Immature natural killer cell (primary cell): ENCODE measurements at regions not wholly inside any gene's neighbourhood (a gene's known extent, or its start where the extent isn't known, plus 50 kb on each side); places are given as distances from the start of the nearest gene placed in this dataset.

ENCODE experiments used
- DNase-seq, 3 donors: peaks; one replicate each; pipeline ENCODE4 v3.0.0; 2022; ENCODE audit warnings: mixed read lengths in 1 of 3
- H3K27ac Mint-ChIP-seq, 6 donors: one replicate each; pipeline ENCODE4 v1.8.0; 2020; ENCODE audit warnings: mixed read lengths in 6 of 6, mild to moderate bottlenecking in 5 of 6, inconsistent platforms in 4 of 6, moderate library complexity in 3 of 6
- H3K27me3 Mint-ChIP-seq, 3 donors: one replicate each; pipeline ENCODE4 v1.8.0; 2020 to 2021; ENCODE audit warnings: low read depth in 3 of 3, mild to moderate bottlenecking in 3 of 3, mixed read lengths in 3 of 3, moderate library complexity in 3 of 3, inconsistent platforms in 1 of 3
- H3K36me3 Mint-ChIP-seq, 3 donors: one replicate each; pipeline ENCODE4 v1.8.0; 2020; ENCODE audit warnings: mixed read lengths in 3 of 3, inconsistent platforms in 2 of 3, mild to moderate bottlenecking in 2 of 3
- H3K4me1 Mint-ChIP-seq, 2 donors: one replicate each; pipeline ENCODE4 v1.8.0; 2020; ENCODE audit warnings: inconsistent platforms in 2 of 2, mild to moderate bottlenecking in 2 of 2, mixed read lengths in 2 of 2, moderate library complexity in 1 of 2
- H3K4me3 Mint-ChIP-seq, 5 donors: one replicate each; pipeline ENCODE4 v1.8.0; 2020; ENCODE audit warnings: mild to moderate bottlenecking in 5 of 5, mixed read lengths in 5 of 5, inconsistent platforms in 3 of 5, moderate library complexity in 3 of 5
- H3K9me3 Mint-ChIP-seq, 6 donors: one replicate each; pipeline ENCODE4 v1.8.0; 2020; ENCODE audit warnings: mild to moderate bottlenecking in 6 of 6, mixed read lengths in 6 of 6, inconsistent platforms in 4 of 6, moderate library complexity in 3 of 6

DNA sequence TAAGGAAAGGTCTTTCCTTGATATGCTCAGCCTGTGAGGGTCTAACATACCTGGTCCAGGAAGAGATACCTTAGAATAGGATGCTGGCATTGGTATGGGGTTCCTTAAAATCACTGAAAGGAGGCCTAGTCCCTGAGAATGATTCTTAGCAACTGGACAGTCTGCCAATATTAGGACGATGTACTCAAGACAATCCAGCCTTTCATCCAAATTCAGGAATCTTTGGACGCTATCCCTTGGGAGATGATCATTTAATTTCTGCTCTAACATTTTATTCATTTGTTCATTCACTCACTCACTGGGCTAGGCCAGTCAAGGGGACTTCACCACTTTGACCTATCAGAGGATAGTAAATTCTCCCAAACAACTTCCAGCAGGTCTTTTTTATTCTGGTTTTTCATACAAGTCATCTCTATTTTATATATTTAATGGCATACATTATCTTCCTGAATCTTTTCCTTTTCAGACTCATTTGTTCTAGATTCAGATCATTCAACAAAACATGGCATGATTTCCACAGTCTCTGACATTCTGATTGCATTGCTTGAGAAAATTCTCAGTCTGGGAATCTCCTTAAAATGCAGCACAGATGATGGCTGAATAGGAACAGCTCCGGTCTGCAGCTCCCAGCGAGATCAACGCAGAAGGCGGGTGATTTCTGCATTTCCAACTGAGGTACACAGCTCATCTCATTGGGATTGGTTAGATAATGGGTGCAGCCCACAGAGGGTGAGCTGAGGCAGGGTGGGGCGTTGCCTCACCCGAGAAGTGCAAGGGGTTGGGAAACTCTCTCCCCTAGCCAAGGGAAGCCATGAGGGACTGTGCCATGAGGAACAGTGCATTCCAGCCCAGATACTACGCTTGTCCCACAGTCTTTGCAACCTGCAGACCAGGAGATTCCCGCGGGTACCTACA, 118.0 kb upstream of the PRICKLE1 start:
- Mint-ChIP-seq H3K9me3 (peaks cover 0 to 19% (median 6%) of the 10 kb centered on the region in 6 donors), H3K27ac (no peak overlapping the region), H3K36me3 (no peaks in the 10 kb centered on the region), H3K4me3 (no peak overlapping the region), H3K4me1 (no peaks in the 10 kb centered on the region), H3K27me3 (peaks cover 0 to 4% (median 0%) of the 10 kb centered on the region in 3 donors)
- no peak for DNase-seq

DNA sequence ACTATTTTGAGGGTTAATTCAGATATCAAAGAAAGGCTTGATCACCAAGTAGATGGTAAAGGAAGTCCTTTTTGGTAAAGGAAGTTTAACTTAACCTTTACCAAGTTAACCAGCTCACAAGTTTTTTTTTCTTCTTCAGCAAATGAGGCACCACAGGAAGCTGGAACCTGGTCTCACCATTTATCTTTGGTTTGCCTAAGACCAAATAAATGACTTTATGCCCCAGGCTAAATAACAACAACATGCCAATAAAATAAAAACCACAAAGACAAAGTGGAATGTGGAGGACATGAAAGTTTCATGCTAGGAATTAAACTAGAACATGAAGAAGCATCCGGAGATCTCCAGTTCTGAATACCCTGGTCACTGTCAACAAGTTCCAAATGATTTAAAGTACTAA, 116.8 kb upstream of the PRICKLE1 start:
- DNase-seq = no peak
- Mint-ChIP-seq H3K4me3 (no peak overlapping the region), H3K27ac (no peak overlapping the region), H3K9me3 (peaks cover 0 to 17% (median 5%) of the 10 kb centered on the region in 6 donors), H3K36me3 (no peaks in the 10 kb centered on the region), H3K27me3 (peaks cover 0 to 4% (median 0%) of the 10 kb centered on the region in 3 donors), H3K4me1 (no peaks in the 10 kb centered on the region)

DNA sequence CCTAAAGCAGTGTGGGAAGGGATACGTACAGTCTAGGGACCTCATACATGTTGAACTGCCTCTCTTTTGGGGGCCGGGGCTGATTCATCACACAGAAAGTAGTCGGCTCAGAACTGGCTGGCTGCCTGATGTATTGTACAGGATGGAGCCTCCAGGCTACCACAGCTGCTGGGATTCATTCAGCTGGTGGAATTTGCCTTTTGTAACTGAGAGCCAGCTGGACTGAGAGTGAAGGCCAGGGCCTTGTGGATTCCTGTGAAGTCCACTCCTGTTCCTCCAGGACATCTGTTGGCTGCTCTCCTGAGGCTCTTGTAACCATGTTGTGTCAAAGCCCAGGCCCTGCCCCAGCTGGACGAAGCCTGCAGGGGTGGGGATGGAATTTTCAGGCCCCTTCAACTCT, 116.3 kb upstream of the PRICKLE1 start:
- Mint-ChIP-seq H3K27ac (no peak overlapping the region), H3K4me1 (no peaks in the 10 kb centered on the region), H3K4me3 (no peak overlapping the region), H3K27me3 (peaks cover 0 to 2% (median 0%) of the 10 kb centered on the region in 3 donors), H3K9me3 (peaks cover 0 to 13% (median 4%) of the 10 kb centered on the region in 6 donors), H3K36me3 (no peaks in the 10 kb centered on the region)
- DNase-seq = no peak

DNA sequence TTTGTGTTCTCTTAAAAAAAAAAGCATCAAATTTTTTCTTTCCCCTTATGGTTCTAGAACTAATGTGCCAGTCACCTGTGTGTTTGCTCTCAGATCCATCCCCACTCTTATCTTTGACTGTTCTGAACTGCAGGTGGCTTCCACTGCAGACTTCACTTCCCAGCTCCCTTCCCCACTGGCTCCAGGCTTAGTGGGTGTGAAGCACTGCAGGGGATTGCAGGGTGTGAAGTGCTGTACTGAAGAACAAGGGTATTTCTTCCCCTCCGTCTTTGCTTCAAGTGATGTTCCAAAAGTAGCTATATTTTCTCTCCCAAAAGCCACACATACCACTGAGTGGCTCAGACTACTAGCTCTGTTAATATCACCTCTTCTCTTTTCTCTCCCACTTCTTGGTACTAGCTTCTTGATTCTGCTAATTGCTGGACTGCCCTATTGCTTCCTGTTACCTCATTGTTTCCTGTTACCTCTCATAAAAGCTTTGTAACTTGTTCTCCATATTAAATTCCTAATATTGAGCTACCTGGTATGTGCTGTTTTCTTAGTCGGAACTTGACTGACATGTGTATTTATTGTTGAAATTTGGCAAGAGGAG, 115.4 kb upstream of the PRICKLE1 start:
- Mint-ChIP-seq H3K4me3 (no peak overlapping the region), H3K9me3 (peaks cover 0 to 10% (median 5%) of the 10 kb centered on the region in 6 donors), H3K4me1 (no peaks in the 10 kb centered on the region), H3K36me3 (no peaks in the 10 kb centered on the region), H3K27me3 (peaks cover 0 to 2% (median 0%) of the 10 kb centered on the region in 3 donors), H3K27ac (no peak overlapping the region)
- no peak for DNase-seq

DNA sequence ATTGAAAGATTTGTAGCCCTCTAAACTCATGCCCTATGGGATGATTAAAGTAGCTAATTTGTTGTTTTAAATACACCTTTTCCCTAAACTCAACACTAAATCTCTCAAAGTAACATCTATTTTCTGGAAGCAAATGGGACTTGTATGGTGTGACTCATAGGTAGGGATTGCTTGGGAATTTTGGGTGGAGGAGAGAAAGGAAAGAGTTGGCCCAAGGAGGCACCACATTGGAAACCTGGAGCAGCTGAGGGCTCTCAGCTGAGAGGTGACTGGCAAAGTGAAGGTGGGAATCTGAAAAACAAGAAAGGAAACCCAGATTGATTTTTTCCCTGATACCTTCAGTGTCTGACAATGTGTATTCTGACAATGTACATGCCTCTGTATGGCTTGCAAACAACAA, 114.8 kb upstream of the PRICKLE1 start:
- H3K27me3 Mint-ChIP-seq = peaks cover 0 to 2% (median 0%) of the 10 kb centered on the region in 3 donors
- H3K4me1 Mint-ChIP-seq = no peaks in the 10 kb centered on the region
- peaks cover 0 to 8% (median 4%) of the 10 kb centered on the region in 6 donors for H3K9me3 Mint-ChIP-seq
- no peaks in the 10 kb centered on the region for H3K36me3 Mint-ChIP-seq
- no peak for DNase-seq
- no peak overlapping the region for H3K4me3 Mint-ChIP-seq
- H3K27ac Mint-ChIP-seq = no peak overlapping the region

DNA sequence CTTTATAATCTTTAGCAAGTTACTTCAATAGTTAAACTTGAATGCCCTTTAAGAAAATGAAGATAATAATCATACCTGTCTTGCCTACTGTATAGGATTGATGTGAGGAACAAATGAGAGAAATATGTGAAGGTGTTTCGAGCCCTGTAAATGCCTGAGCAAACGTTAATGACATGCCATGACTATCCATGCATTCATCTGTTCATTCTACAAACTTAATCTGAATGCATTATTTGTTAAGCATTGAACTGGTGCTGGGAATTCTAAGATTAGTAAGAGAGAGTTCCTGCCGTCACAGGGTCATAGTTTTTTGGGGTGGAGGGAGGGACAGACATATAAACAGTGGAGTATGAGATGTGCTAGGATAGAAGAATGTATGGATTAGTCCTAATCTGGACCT, 111.5 kb upstream of the PRICKLE1 start:
- Mint-ChIP-seq H3K9me3 (peaks cover 0 to 18% (median 6%) of the 10 kb centered on the region in 6 donors), H3K4me3 (no peak overlapping the region), H3K27ac (no peak overlapping the region), H3K4me1 (no peaks in the 10 kb centered on the region), H3K36me3 (no peaks in the 10 kb centered on the region), H3K27me3 (no peaks in the 10 kb centered on the region)
- no peak for DNase-seq

DNA sequence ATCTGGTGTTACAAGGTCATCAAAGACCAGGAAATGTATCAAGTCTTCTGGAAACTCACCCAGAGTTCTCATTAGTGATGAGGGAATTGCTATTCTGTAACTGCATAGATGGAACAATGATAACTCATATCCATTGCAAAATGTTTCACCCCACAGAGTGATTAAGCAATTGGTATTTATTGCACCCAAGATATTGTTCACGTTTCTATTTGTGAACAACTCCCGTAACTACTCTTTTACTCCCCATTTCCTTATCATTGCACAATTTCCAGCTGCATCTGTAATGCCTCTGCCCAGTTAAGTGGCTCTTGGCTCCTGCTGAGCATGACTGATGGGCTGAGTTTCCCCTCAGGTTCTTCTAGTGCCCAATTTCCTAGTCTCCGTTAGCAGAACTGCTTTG, 108.7 kb upstream of the PRICKLE1 start:
- DNase-seq = no peak
- Mint-ChIP-seq H3K36me3 (no peaks in the 10 kb centered on the region), H3K4me3 (no peak overlapping the region), H3K27me3 (no peaks in the 10 kb centered on the region), H3K9me3 (peaks cover 0 to 18% (median 7%) of the 10 kb centered on the region in 6 donors), H3K4me1 (no peaks in the 10 kb centered on the region), H3K27ac (no peak overlapping the region)

DNA sequence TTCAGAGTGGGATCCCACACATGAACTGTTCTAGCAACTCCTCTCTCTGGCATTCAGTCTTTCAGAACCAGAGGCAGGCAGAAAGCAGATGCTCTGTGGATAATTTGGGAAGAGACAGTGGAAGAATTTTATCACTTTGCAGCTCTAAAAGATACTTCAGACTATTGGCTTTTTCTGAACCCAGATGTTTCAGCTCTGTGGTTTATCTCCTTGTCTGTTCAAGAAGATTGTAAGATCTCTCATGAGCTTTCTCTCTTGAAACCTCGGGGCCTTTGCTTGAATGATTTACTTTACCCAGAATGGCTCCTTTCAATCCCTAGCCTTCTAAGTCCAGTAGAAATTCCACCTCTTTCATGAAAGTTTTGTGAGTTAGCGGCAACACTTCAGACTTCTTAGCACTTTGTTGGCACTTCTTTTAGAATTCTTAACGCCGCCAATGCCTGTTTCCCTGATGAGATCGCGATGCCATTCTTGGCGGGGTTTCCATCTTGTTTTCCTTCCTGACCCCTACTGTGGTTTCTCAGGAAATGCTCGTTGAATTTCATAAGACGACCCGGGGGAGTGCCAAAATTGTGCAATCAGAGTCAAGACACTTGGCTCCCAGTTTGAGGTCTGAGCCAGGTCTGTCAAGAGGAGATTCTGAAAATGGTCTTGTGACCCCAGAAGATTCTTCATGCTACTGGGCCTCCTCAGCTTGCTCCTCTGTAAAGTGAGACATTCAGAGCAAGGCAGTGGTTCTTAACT, 107.0 kb upstream of the PRICKLE1 start:
- H3K36me3 Mint-ChIP-seq = no peaks in the 10 kb centered on the region
- H3K4me1 Mint-ChIP-seq = no peaks in the 10 kb centered on the region
- no peak for DNase-seq
- no peak overlapping the region for H3K4me3 Mint-ChIP-seq
- H3K9me3 Mint-ChIP-seq = peaks cover 0 to 18% (median 7%) of the 10 kb centered on the region in 6 donors
- H3K27me3 Mint-ChIP-seq = no peaks in the 10 kb centered on the region
- no peak overlapping the region for H3K27ac Mint-ChIP-seq

DNA sequence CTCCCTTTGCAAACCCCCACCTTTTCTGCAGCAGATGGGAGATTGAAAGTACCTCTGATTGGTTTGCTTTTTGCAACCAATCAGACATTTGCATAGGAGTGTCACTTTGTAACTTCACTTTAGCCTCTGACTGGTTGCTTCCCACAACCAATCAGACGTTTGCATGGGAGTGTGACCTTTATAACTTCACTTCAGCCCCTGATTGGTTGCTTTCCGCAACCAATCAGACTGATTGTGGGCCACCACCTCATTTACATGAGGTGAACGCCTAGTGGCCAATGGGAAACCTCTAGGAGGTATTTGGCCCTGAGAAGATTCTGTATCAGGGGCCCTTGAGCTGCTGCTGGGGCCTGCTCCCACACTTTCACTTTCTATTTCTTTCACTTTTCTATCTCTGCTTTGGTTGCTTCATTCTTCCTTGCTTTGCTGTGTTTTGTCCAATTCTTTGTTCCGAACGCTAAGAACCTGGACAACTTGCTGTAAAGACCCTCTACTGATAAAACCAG, 106.0 kb upstream of the PRICKLE1 start:
- H3K4me3 Mint-ChIP-seq = peak overlapping the region in 1 of 5 donors; percentile 33

DNA sequence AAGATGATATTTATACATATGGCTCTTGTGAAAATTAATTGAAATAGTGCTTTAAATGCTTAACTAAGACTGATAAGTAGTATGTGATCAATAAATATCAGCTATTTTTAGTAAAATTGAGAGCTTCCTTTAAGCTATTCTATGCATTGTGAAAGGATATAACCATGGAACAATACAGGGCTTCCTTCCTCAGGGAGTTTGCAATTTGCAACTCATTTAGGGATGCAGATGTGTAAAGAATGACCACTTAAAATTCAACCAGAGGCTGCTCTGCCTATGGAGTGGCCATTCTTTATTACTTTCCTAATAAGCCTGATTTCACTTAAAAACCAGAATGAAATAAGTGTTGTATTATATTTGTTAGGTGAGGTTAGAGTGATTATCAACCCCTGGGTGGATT, 103.2 kb upstream of the PRICKLE1 start:
- H3K4me3 Mint-ChIP-seq = no peak overlapping the region
- DNase-seq = no peak
- H3K36me3 Mint-ChIP-seq = no peaks in the 10 kb centered on the region
- H3K9me3 Mint-ChIP-seq = peaks cover 0 to 23% (median 5%) of the 10 kb centered on the region in 6 donors
- H3K27ac Mint-ChIP-seq = no peak overlapping the region
- peaks cover 0 to 2% (median 0%) of the 10 kb centered on the region in 3 donors for H3K27me3 Mint-ChIP-seq
- no peaks in the 10 kb centered on the region for H3K4me1 Mint-ChIP-seq

More for the DNA sequence above, 106.0 kb upstream of the PRICKLE1 start:
- H3K9me3 Mint-ChIP-seq = peaks cover 0 to 18% (median 7%) of the 10 kb centered on the region in 6 donors
- DNase-seq = no peak
- no peak overlapping the region for H3K27ac Mint-ChIP-seq
- H3K4me1 Mint-ChIP-seq = no peaks in the 10 kb centered on the region
- no peaks in the 10 kb centered on the region for H3K36me3 Mint-ChIP-seq
- H3K27me3 Mint-ChIP-seq = no peaks in the 10 kb centered on the region

DNA sequence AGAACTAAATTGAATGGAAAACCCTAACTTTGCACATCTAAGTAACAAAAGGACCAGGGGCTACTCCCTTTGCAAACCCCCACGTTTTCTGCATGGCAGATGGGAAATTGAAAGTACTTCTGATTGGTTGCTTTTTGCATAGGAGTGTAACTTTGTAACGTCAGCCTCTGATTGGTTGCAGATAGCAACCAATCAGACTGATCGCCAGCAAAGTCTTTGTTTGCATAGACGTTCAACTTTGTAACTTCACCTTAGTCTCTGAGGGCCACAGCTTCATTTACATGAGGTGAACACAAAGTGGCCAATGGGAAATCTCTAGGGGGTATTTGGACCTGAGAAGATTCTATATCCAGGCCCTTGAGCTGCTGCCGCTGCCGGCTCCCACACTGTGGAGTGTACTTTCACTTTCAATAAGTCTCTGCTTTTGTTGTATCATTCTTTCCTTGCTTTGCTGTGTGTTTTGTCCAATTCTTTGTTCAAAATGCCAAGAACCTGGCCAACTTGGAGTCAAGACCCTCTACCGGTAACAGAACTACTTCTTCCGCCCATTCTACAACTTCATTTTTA, 102.5 kb upstream of the PRICKLE1 start:
- no peaks in the 10 kb centered on the region for H3K4me1 Mint-ChIP-seq
- no peaks in the 10 kb centered on the region for H3K36me3 Mint-ChIP-seq
- DNase-seq = no peak
- peaks cover 0 to 2% (median 0%) of the 10 kb centered on the region in 3 donors for H3K27me3 Mint-ChIP-seq
- H3K9me3 Mint-ChIP-seq = peaks cover 0 to 29% (median 6%) of the 10 kb centered on the region in 6 donors
- no peak overlapping the region for H3K4me3 Mint-ChIP-seq
- no peak overlapping the region for H3K27ac Mint-ChIP-seq

DNA sequence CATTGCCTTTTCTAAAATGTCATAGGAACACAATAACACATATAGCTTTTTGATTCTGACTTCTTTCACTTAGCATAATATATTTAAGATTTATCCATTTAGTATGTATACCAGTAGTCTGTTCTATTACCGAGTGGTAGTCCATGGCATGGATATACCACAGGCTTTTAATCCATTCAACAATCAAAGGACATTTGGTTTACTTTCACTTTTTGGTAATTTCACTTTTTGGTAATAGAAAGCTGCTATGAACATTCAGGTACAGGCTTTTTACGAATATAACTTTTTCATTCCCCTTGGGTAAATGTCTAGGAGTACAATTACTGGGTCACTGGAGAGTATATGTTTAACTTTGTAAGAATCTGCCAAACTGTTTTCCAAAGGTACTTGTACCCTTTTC, 100.7 kb upstream of the PRICKLE1 start:
- Mint-ChIP-seq H3K4me3 (no peak overlapping the region), H3K9me3 (peaks cover 0 to 26% (median 6%) of the 10 kb centered on the region in 6 donors), H3K36me3 (no peaks in the 10 kb centered on the region), H3K27me3 (peaks cover 0 to 2% (median 0%) of the 10 kb centered on the region in 3 donors), H3K27ac (no peak overlapping the region), H3K4me1 (no peaks in the 10 kb centered on the region)
- DNase-seq = no peak

DNA sequence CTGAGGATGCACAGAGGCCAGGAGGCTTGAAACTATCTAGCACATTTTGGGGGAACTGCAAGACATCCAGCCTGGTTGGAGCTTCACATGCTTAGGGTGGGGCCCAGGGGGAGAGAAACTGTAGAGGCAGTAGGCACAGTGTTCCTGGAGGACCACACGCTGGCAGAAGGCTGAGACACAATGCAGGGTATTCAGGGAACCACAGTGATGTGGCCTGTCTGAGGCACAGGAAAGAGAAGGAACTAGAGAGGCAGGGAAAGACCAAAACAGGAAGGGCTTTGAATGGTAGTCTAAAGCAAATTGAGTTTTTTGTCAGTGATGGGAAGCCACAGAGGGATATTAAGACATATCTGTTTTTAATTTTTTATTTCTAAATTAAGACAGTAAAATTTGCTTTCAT, 100.2 kb upstream of the PRICKLE1 start:
- no peak for DNase-seq
- Mint-ChIP-seq H3K27ac (no peak overlapping the region), H3K4me3 (no peak overlapping the region), H3K9me3 (peaks cover 0 to 28% (median 7%) of the 10 kb centered on the region in 6 donors), H3K27me3 (peaks cover 0 to 2% (median 0%) of the 10 kb centered on the region in 3 donors), H3K36me3 (no peaks in the 10 kb centered on the region), H3K4me1 (no peaks in the 10 kb centered on the region)
